DMS114 treated with DMSO at 0.1 percent for 48 hours (cell line): ENCODE measurements at regions not wholly inside any gene's neighbourhood (a gene's known extent, or its start where the extent isn't known, plus 50 kb on each side); places are given as distances from the start of the nearest gene placed in this dataset.

Source experiments
- DNase-seq: peaks from one replicate; lab custom pipeline; 2025; ENCODE audit not compliant: unreplicated experiment; lab: John Stamatoyannopoulos, UW

GRCh38 chr18:76553715-76554546, 58.9 kb upstream of the ZNF516 start:
- no peak for DNase-seq

GRCh38 chr18:76548541-76548940, 53.5 kb upstream of the ZNF516 start:
- no peak for DNase-seq

- no peak for DNase-seq
These were observed 52.3 kb upstream of the ZNF516 start for GRCh38 chr18:76547296-76547695.

GRCh38 chr18:76546436-76546835, 51.4 kb upstream of the ZNF516 start:
- no peak for DNase-seq

- DNase-seq, result no peak
These were observed 51.0 kb upstream of the ZNF516 start for GRCh38 chr18:76546088-76546435.

GRCh38 chr18:76545433-76546087, 50.5 kb upstream of the ZNF516 start:
- DNase-seq, result no peak

- no peak for DNase-seq
These were observed 49.7 kb upstream of the ZNF516 start for GRCh38 chr18:76544511-76545345.
